GM12875 (cell line): ENCODE measurements at regions not wholly inside any gene's neighbourhood (a gene's known extent, or its start where the extent isn't known, plus 50 kb on each side); places are given as distances from the start of the nearest gene placed in this dataset.

Source experiments
- H3K4me3 ChIP-seq: one replicate; pipeline ENCODE4 v1.5.1; 2011; ENCODE audit warnings: low read depth, low read length, control low read depth
- TF ChIP-seq, protein P1 (sequence below): IDR thresholded peaks from 2 replicates; pipeline ENCODE4 v1.5.1; 2011; ENCODE audit warnings: low read depth, mild to moderate bottlenecking, control low read depth, inconsistent platforms, low read length, moderate library complexity, borderline replicate concordance; ENCODE audit not compliant: insufficient read depth

DNA sequence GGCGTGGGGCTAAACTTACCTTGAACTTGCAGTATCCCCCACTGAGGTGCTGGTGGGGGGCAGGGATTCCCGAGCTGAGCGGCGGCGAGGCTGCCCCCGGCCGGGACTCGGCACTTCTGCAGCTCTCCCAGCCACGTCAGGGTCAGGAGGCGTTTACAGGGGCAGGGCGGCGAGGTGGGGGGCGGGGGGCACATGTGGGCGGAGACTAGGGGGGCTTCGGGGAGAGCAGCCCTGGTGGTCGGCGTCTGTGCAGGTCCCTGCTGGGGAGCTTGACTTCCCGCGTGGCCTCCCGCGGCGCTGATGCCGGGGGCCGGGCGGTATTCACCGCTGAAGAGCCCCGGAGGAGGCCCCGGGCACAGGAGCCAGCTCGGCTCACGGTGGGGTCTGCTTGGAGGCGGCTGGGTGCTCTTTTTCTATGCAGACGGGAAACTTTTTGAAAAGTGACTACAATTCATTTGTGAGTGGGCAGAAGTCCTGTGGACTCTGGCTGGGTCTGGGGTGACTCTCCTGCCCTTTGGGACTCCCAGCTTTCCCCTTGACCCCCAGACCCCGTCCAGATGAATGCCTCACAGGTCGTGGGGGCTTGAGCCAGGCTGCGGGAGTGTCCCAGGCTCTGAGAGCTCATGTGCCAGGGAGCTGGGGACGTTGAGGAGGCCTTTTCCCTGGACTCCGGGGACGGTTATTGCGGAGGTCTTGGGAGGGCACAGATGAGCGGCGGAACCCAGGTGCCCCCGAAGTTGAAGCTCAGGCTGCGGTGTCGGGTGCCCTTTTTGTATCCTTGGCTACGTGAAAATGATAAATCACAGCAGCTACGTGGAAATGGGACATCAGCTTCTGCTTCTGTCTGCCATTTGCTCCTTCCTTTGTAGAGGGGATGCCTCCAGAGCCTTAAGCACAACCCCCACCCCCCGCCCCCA is 75.9 kb upstream of the GATA5 start:
- H3K4me3 ChIP-seq = no peak overlapping the region
- TF ChIP-seq, protein P1, sequence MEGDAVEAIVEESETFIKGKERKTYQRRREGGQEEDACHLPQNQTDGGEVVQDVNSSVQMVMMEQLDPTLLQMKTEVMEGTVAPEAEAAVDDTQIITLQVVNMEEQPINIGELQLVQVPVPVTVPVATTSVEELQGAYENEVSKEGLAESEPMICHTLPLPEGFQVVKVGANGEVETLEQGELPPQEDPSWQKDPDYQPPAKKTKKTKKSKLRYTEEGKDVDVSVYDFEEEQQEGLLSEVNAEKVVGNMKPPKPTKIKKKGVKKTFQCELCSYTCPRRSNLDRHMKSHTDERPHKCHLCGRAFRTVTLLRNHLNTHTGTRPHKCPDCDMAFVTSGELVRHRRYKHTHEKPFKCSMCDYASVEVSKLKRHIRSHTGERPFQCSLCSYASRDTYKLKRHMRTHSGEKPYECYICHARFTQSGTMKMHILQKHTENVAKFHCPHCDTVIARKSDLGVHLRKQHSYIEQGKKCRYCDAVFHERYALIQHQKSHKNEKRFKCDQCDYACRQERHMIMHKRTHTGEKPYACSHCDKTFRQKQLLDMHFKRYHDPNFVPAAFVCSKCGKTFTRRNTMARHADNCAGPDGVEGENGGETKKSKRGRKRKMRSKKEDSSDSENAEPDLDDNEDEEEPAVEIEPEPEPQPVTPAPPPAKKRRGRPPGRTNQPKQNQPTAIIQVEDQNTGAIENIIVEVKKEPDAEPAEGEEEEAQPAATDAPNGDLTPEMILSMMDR = no peak

DNA sequence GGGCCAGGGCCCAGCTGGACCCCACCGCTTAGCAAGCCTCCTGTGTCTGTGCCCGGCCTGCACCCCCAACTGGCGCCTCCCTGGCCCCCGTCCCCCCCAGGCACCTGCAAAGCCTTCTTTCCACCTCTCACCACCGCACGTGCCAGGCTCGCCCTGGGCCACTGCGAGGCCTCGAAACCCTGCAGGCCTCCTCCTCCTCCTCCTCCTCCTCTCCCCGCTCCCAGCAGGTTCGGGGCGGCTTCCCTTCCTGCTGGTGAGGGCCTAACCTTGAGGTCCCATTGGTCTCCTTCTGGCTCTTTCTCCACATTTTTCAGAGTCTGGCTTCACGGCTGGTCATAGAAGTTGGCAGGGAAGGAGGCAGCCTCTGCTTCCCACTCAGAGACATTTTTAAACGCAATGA is 76.8 kb upstream of the GATA5 start:
- TF ChIP-seq, protein P1 = no peak

DNA sequence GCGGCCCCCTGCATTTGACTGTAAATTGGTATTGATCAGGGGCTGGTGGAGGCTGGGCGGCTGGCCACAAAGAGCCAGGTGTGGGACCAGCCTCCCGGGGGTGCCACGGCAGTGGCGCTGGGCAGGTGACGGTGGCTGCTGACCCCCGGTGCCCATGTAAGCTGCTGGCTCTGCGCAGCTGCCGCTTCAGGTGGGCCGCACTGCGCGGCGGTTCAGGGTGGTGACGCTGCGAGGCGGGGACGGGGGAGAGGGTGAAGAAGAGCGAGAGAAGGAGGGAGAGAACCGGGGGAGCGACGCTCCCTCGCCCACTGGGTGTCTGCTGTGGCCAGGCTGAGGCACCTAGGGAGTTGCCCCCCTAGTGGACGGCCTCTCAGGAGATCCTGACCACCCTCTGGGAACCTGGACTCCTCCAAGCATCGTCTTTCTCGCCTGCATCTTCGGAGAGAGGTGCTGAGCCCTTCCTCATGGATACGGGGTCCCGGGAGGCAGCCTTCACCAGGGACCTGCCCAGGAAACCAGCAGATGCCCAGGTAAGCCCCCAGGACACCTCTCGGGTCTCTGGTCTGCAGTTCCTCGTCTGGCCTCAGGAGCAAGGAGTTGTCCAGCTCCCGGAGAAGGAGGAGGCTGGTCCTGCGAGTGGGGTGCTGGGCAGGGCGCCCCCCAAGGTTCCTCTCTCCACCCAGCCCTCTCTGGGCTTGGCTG is 77.5 kb upstream of the GATA5 start:
- TF ChIP-seq, protein P1 = no peak
- H3K4me3 ChIP-seq = no peak overlapping the region

More for the DNA sequence above, 76.8 kb upstream of the GATA5 start:
- H3K4me3 ChIP-seq = no peak overlapping the region

DNA sequence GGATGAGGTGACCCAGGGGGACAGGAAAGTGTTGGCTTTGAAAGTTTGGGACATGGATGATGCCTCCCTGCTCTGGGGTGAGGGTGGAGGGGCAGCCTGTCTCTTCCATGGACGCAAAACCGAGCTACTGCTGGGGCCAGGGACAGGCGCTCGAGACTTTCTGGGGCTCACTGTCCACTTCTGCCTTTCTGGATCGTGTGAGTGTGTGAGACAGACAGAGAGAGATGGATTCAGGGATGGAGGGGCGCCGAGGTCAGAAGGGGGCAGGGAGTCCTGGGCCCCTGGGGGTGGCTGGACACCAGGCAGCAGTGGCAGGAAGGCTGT is 78.0 kb upstream of the GATA5 start:
- TF ChIP-seq, protein P1 = no peak
- H3K4me3 ChIP-seq = no peak overlapping the region

DNA sequence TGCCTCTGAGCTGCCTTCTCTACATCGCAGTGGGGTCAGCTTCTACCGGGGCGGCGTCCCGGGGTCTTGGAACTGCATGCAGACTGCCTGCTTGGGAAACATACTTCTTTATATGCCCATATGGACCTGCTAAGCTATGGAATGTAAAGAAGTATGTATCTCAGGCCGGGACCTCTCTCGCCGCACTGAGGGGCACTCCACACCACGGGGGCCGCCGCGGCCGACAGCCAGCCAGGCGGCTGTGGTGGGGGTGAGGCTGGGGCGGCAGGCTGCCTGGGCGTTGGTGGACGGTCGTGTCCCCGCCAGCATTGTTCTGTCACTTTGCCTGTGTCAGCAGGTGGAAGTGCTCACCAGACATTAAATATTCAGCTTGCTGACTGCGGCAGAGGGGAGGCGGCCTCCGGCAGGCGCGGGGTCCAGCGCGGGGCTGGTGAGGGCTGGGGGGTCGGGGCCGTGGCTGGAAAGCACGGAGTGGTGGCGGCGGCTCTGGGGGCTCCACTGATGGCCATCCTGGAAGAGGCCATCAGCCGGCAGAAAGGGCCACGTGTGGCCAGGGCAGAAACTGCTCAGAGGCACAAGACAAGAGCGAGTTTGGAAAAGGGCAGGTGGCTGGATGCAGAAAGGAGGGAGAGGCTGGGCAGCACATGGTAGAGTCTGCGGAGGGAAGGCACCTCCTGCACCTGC is 78.6 kb upstream of the GATA5 start:
- H3K4me3 ChIP-seq = no peak overlapping the region
- TF ChIP-seq, protein P1 = no peak

DNA sequence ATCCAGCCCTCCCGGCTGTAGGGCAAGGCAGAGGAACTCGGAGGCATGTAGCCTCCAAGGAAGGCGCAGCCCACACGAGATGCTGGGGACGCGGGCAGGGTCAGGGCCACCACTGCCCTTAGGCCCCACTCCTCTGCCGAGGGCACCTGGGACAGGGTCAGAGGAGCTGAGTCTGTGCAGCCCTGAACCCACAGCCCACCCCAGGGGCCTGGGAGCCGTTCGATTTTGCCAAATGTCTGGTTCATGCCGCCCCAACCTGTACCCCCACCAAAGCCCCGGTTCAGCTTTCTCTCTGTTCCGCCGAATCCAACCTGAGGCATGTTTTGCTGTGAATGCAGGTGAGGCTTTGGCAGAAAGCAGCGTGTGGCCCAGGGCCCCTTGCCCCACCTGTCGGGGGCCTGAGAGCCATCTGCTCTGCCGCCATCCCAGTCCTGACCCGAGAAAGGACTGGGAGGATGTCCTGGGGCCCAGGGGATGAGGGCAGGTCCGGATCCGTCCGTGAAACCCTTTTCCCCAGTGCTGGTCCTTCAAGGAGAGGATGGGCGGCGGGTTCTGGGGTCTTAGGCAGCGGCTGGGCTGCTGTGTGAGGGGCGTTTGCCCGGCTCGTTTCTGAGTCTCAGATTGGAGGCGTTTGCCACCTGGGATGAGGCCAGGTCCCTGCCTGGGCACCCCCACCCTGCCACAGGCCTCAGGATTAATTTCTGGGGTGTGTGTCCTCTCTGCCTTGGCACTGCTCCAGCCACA is 79.3 kb upstream of the GATA5 start:
- no peak overlapping the region for H3K4me3 ChIP-seq
- TF ChIP-seq, protein P1 = no peak
